Testis (tissue), 2 donors: ENCODE measurements at regions not wholly inside any gene's neighbourhood (a gene's known extent, or its start where the extent isn't known, plus 50 kb on each side); places are given as distances from the start of the nearest gene placed in this dataset.

Source experiments
- DNase-seq: peaks from one replicate; pipeline ENCODE4 v3.0.0-alpha.2; 2019
- H3K27ac ChIP-seq, 2 donors: fragments of 200-600 bp; sonication (generic); one replicate each; pipeline ENCODE4 v1.5.1; 2019
- H3K27me3 ChIP-seq: fragments of 200-600 bp; sonication (generic); one replicate; pipeline ENCODE4 v1.5.1; 2019
- H3K36me3 ChIP-seq: fragments of 200-600 bp; sonication (generic); one replicate; pipeline ENCODE4 v1.5.1; 2017; ENCODE audit warnings: low read depth; ENCODE audit errors: missing control alignments
- H3K4me1 ChIP-seq: fragments of 200-600 bp; sonication (generic); one replicate; pipeline ENCODE4 v1.5.1; 2019
- H3K4me3 ChIP-seq, 2 donors: fragments of 200-600 bp; sonication (generic); one replicate each; pipeline ENCODE4 v1.5.1; 2017 to 2019
- H3K9me3 ChIP-seq: fragments of 200-600 bp; sonication (generic); one replicate; pipeline ENCODE4 v1.5.1; 2017
- POLR2A ChIP-seq: fragments of 450-650 bp; IDR thresholded peaks from one replicate; pipeline ENCODE4 v1.6.1; 2017; ENCODE audit warnings: antibody characterized with exemption, mild to moderate bottlenecking, moderate library complexity
- WGBS, 2 donors: methylation state at CpG; one replicate each; pipeline ENCODE4 v1.1.5; 2018; 5-methylcytosine and 5-hydroxymethylcytosine counted together
- intact Hi-C: fragments of 100-400 bp; cut with DNase I; formaldehyde crosslinking; loops from one replicate; pipeline ENCODE4 v1.15.1; 2023; ENCODE audit warnings: low total_unique reads
- TF ChIP-seq, protein P1 (sequence below), 3 experiments: fragments of 450-650 bp in 2 of 3; fragments of 200-600 bp in 1 of 3; sonication (generic) in 1 of 3; IDR thresholded peaks; one replicate each; pipeline ENCODE4 v1.5.1; 2016 to 2019; ENCODE audit warnings: antibody characterized with exemption in 3 of 3, mild to moderate bottlenecking in 2 of 3, moderate library complexity in 1 of 3

DNA sequence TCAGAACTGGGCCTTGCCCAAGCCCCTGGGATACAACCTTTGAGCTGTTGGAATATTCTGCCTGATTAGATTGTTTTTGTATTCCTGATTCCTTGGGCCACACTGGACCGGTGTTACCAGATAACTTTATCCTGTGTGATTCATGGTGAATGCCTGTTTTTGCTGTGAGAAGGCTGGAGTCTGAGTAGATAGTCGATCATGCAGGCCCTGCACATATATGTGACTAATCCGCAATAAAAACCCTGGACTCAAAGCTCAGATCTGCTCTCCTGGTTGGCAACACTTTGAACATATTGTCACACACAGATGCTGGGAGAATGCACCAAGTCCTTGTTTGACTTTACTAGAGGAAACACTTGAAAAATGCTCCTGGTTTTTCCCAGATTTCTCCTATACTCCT is 183.9 kb upstream of the MBL2 start:
- H3K4me3 ChIP-seq: no peak overlapping the region
- no peak for TF ChIP-seq POLR2A
- TF ChIP-seq, protein P1, sequence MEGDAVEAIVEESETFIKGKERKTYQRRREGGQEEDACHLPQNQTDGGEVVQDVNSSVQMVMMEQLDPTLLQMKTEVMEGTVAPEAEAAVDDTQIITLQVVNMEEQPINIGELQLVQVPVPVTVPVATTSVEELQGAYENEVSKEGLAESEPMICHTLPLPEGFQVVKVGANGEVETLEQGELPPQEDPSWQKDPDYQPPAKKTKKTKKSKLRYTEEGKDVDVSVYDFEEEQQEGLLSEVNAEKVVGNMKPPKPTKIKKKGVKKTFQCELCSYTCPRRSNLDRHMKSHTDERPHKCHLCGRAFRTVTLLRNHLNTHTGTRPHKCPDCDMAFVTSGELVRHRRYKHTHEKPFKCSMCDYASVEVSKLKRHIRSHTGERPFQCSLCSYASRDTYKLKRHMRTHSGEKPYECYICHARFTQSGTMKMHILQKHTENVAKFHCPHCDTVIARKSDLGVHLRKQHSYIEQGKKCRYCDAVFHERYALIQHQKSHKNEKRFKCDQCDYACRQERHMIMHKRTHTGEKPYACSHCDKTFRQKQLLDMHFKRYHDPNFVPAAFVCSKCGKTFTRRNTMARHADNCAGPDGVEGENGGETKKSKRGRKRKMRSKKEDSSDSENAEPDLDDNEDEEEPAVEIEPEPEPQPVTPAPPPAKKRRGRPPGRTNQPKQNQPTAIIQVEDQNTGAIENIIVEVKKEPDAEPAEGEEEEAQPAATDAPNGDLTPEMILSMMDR (IDR thresholded peaks at IDR 0.05): no peak
- 63 to 71% methylated on average over 3 of the region's 3 CpGs for WGBS, 2 donors
- no peaks in the 10 kb centered on the region for H3K36me3 ChIP-seq
- no peaks in the 10 kb centered on the region for H3K9me3 ChIP-seq
- no peak overlapping the region for H3K27ac ChIP-seq
- H3K4me1 ChIP-seq: no peaks in the 10 kb centered on the region
- intact Hi-C loops: no loop called here
- no peaks in the 10 kb centered on the region for H3K27me3 ChIP-seq
- no peak for DNase-seq

DNA sequence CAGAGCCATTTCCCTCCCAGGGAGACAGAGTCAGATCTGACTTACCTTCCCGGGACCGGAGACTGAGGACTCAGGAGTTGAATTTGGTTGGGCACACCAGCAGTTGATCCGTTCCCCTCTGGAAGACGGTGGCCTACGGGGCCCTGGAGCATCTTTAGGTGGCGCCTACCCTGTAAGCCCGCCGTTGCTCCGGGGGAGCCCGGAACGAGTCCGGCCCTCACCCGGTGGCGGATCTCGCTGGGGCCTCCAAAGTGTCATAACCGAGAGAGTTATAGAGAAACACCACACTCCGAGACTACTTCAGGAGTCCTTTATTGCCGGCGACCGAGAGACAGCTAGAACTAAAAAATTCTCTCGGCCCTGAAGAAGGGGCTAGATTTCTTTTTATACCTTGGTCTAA is 182.8 kb upstream of the MBL2 start:
- Histone ChIP-seq H3K36me3 (no peaks in the 10 kb centered on the region), H3K27me3 (no peaks in the 10 kb centered on the region), H3K4me1 (no peaks in the 10 kb centered on the region), H3K9me3 (no peaks in the 10 kb centered on the region), H3K4me3 (peak overlapping the region in 1 of 2 donors; percentile 15), H3K27ac (no peak overlapping the region)
- DNase-seq: no peak
- intact Hi-C loops: no loop called here
- WGBS, 2 donors: 71 to 74% methylated on average over 14 to 21 of the region's 21 CpGs
- no peak for TF ChIP-seq POLR2A
- TF ChIP-seq, protein P1 (IDR thresholded peaks at IDR 0.05): no peak

DNA sequence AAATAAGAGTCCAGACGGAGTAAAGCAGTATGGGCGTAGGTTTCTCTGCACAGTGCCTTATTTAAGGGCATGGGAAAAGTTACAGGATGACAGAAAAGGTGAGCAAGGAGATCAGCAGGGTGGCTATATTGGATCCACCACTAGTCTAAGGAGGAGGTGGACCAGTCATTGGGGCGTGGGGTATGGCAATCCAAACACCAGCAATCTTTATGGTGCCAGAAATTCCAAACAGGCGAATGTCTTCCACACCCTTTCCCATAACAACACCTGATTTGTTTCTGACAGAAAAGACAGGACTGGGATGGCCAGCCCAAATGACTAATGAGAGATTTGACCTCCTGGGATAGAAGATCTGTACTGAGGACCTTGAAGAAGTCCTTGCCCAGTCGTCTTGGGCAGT is 181.8 kb upstream of the MBL2 start:
- no peak for DNase-seq
- intact Hi-C loops: no loop called here
- H3K36me3 ChIP-seq: no peaks in the 10 kb centered on the region
- WGBS, 2 donors: 83 to 90% methylated on average over 5 of the region's 5 CpGs
- H3K27ac ChIP-seq: no peak overlapping the region
- no peaks in the 10 kb centered on the region for H3K9me3 ChIP-seq
- TF ChIP-seq POLR2A: no peak
- TF ChIP-seq, protein P1 (IDR thresholded peaks at IDR 0.05): no peak
- H3K4me3 ChIP-seq: no peak overlapping the region
- H3K27me3 ChIP-seq: no peaks in the 10 kb centered on the region
- no peaks in the 10 kb centered on the region for H3K4me1 ChIP-seq

DNA sequence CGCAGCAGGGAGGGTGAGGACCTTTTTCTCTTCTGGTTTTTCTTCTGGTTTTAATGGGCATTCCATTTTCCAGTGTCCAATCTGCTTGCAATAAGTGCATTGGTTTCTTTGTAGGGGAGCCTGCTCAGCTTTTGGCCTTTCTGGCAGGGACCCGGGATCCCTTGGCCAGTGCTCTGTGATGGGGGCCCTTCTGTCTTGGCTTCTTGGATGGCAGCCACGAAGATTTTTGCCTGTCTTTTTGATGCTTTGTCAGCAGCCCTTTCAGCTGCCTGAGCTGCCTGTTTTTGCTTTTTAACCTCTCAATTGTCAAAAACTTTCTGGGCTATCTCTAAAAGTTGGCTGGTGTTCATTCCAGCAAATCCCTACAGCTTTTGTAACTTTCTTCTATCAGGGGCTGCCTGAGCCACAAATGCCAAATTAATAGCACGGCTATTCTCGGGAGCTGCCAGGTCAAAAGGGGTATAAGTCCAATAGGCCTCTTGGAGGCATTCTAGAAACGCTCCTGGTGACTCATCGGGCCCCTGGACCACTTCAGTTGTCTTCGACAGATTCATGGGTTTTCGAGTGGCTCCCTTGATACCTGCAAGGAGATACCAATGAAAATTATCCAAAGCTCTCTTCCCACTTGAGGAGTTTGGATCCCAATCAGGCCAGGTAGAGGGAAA is 179.9 kb upstream of the MBL2 start:
- H3K27me3 ChIP-seq: no peaks in the 10 kb centered on the region
- no peak overlapping the region for H3K4me3 ChIP-seq
- no peaks in the 10 kb centered on the region for H3K36me3 ChIP-seq
- no peak for TF ChIP-seq POLR2A
- TF ChIP-seq, protein P1 (IDR thresholded peaks at IDR 0.05): no peak
- no peaks in the 10 kb centered on the region for H3K4me1 ChIP-seq
- WGBS, 2 donors: 55 to 70% methylated on average over 9 of the region's 9 CpGs
- no peak overlapping the region for H3K27ac ChIP-seq
- H3K9me3 ChIP-seq: no peaks in the 10 kb centered on the region
- no peak for DNase-seq
- intact Hi-C loops: no loop called here

DNA sequence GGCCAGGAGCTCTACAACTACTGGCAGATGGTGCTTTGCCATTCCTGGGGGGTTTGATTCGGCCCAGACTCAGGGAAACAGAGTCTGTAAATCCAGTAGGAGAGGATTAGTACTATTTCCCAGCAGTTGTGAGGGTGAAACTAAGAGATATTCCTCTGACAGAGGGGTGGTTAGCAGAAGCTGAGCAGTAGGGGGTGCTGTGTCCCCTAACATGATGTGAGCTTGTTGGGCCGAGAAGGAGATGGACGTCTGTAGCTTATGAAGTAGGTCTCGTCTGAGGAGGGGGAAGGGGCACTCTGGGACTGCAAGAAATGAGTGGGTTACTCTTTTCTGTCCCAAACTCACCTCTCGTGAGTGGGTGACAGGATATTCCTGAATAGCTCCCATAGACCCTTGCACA is 179.2 kb upstream of the MBL2 start:
- Histone ChIP-seq H3K4me3 (no peak overlapping the region), H3K27me3 (no peaks in the 10 kb centered on the region)
- WGBS, 2 donors: 29 to 43% methylated on average over 5 of the region's 5 CpGs

More for the DNA sequence above, 179.2 kb upstream of the MBL2 start:
- Histone ChIP-seq H3K27ac (no peak overlapping the region), H3K4me1 (no peaks in the 10 kb centered on the region), H3K36me3 (no peaks in the 10 kb centered on the region), H3K9me3 (no peaks in the 10 kb centered on the region)
- DNase-seq: peak; percentile 81
- intact Hi-C loops: no loop called here
- TF ChIP-seq POLR2A: no peak
- TF ChIP-seq, protein P1 (IDR thresholded peaks at IDR 0.05): peak in 2 of 3 experiments; percentile 27 to 46
